SK-N-SH (cell line): ENCODE measurements at regions not wholly inside any gene's neighbourhood (a gene's known extent, or its start where the extent isn't known, plus 50 kb on each side); places are given as distances from the start of the nearest gene placed in this dataset.

Experiments
- CTCF ChIA-PET: fragments of 300-600, 350-600 bp; formaldehyde crosslinking; extraction: SDS; loops from one replicate; lab custom pipeline; 2021; lab: Yijun Ruan, JAX
- POLR2A ChIA-PET: fragments of 350-600 bp; sonication (Branson Sonifier 250); formaldehyde crosslinking; extraction: SDS; loops from one replicate; lab custom pipeline; 2020; ENCODE audit warnings: antibody characterized with exemption, inconsistent platforms; lab: Yijun Ruan, JAX
- DNase-seq: peaks from one replicate; pipeline ENCODE4 v3.0.0; 2012
- H2AFZ ChIP-seq: fragments of 200-600 bp; sonication (generic); 2 replicates; pipeline ENCODE4 v1.8.1; 2016; ENCODE audit warnings: antibody characterized with exemption, mild to moderate bottlenecking, low read depth
- H3F3A ChIP-seq: fragments of 200-600 bp; sonication (generic); replicated peaks from 2 replicates; pipeline ENCODE3; 2016; ENCODE audit warnings: antibody characterized with exemption, mild to moderate bottlenecking; ENCODE audit not compliant: insufficient read depth
- H3K27ac ChIP-seq, 2 experiments: fragments of 200-500 bp in 1 of 2; fragments of 200-600 bp in 1 of 2; sonication (Bioruptor generic) in 1 of 2; sonication (generic), shearing (Covaris generic) in 1 of 2; 2 replicates each; pipeline versions ENCODE4 v1.5.1 to v1.6.1; 2014 to 2016; ENCODE audit warnings: low read depth in 2 of 2, inconsistent platforms in 1 of 2, low read length in 1 of 2, mild to moderate bottlenecking in 1 of 2, mixed read lengths in 1 of 2
- H3K27me3 ChIP-seq: fragments of 200-600 bp; sonication (generic), shearing (Covaris generic); 2 replicates; pipeline ENCODE4 v1.6.1; 2016; ENCODE audit warnings: mixed run types; ENCODE audit not compliant: insufficient read depth
- H3K36me3 ChIP-seq, 2 experiments: fragments of 200-500 bp in 1 of 2; fragments of 200-600 bp in 1 of 2; sonication (Bioruptor generic) in 1 of 2; sonication (generic) in 1 of 2; replicated peaks in 1 of 2; 2 replicates each; pipeline versions ENCODE3 to v1.5.1; 2014 to 2016; ENCODE audit warnings: low read length in 1 of 2, mild to moderate bottlenecking in 1 of 2; ENCODE audit not compliant: insufficient read depth in 2 of 2, control insufficient read depth in 1 of 2
- H3K4me1 ChIP-seq, 2 experiments: fragments of 200-500 bp in 1 of 2; fragments of 200-600 bp in 1 of 2; sonication (Bioruptor generic) in 1 of 2; sonication (generic), shearing (Covaris generic) in 1 of 2; 2 replicates each; pipeline versions ENCODE4 v1.5.1 to v1.6.1; 2014 to 2016; ENCODE audit warnings: low read depth in 1 of 2, low read length in 1 of 2, mixed run types in 1 of 2; ENCODE audit not compliant: insufficient read depth in 2 of 2, control insufficient read depth in 1 of 2
- H3K4me2 ChIP-seq: fragments of 200-600 bp; sonication (generic), shearing (Covaris generic); 2 replicates; pipeline ENCODE4 v1.6.1; 2017; ENCODE audit warnings: mixed run types
- H3K4me3 ChIP-seq, 2 experiments: fragments of 200-500 bp in 1 of 2; fragments of 200-600 bp in 1 of 2; sonication (Bioruptor generic) in 1 of 2; sonication (generic), shearing (Covaris generic) in 1 of 2; 2 replicates each; pipeline versions ENCODE4 v1.5.1 to v1.8.1; 2014 to 2016; ENCODE audit warnings: low read depth in 2 of 2, inconsistent platforms in 1 of 2, low read length in 1 of 2, mild to moderate bottlenecking in 1 of 2, mixed read lengths in 1 of 2, moderate library complexity in 1 of 2
- H3K79me2 ChIP-seq: fragments of 200-600 bp; sonication (generic); 2 replicates; pipeline ENCODE4 v1.8.1; 2017; ENCODE audit warnings: mild to moderate bottlenecking; ENCODE audit not compliant: insufficient read depth
- H3K9ac ChIP-seq: fragments of 200-600 bp; sonication (generic); 2 replicates; pipeline ENCODE4 v1.6.1; 2017; ENCODE audit warnings: mixed run types
- H3K9me2 ChIP-seq: fragments of 200-600 bp; sonication (generic); 2 replicates; pipeline ENCODE4 v1.6.1; 2017; ENCODE audit warnings: mixed run types
- H3K9me3 ChIP-seq: fragments of 200-600 bp; sonication (generic); 2 replicates; pipeline ENCODE4 v1.6.1; 2017; ENCODE audit warnings: mixed run types, mild to moderate bottlenecking, moderate library complexity
- H4K20me1 ChIP-seq: fragments of 200-600 bp; sonication (generic); 2 replicates; pipeline ENCODE4 v1.6.1; 2017; ENCODE audit warnings: mild to moderate bottlenecking, mixed run types; ENCODE audit not compliant: insufficient read depth
- CHD2 ChIP-seq: fragments of 150-350 bp; IDR thresholded peaks from 2 replicates; pipeline ENCODE4 v1.6.1; 2018; ENCODE audit warnings: low read length; ENCODE audit not compliant: partially characterized antibody
- ELF1 ChIP-seq: IDR thresholded peaks from 2 replicates; pipeline ENCODE4 v1.4.0; 2012
- EP300 ChIP-seq, 2 experiments: IDR thresholded peaks; 2 replicates each; pipeline versions ENCODE4 v1.4.0 to v1.6.1; 2012; ENCODE audit warnings: borderline replicate concordance in 1 of 2, low read depth in 1 of 2, low read length in 1 of 2
- EZH2phosphoT487 ChIP-seq: fragments of 200-600 bp; sonication (generic); IDR thresholded peaks from 2 replicates; pipeline ENCODE4 v1.6.1; 2017; ENCODE audit warnings: low read depth, mixed run types, mild to moderate bottlenecking, antibody characterized with exemption, moderate library complexity, borderline replicate concordance
- FOSL2 ChIP-seq: IDR thresholded peaks from 2 replicates; pipeline ENCODE4 v1.4.0; 2012; ENCODE audit warnings: low read depth, mild to moderate bottlenecking, moderate library complexity, borderline replicate concordance
- FOXM1 ChIP-seq: IDR thresholded peaks from 2 replicates; pipeline ENCODE4 v1.4.0; 2012; ENCODE audit warnings: low read depth, mild to moderate bottlenecking
- MEF2A ChIP-seq: IDR thresholded peaks from 2 replicates; pipeline ENCODE4 v1.4.0; 2012; ENCODE audit warnings: low read depth, borderline replicate concordance
- NFIC ChIP-seq: IDR thresholded peaks from 2 replicates; pipeline ENCODE4 v1.4.0; 2012; ENCODE audit warnings: borderline replicate concordance
- NRF1 ChIP-seq: IDR thresholded peaks from 2 replicates; pipeline ENCODE4 v1.6.1; 2012; ENCODE audit warnings: low read depth, mild to moderate bottlenecking, low read length
- RAD21 ChIP-seq: IDR thresholded peaks from 2 replicates; pipeline ENCODE4 v1.6.1; 2012; ENCODE audit warnings: mild to moderate bottlenecking, low read length
- RCOR1 ChIP-seq: fragments of 150-350 bp; IDR thresholded peaks from 2 replicates; pipeline ENCODE4 v1.6.1; 2017; ENCODE audit warnings: antibody characterized with exemption, low read length
- RXRA ChIP-seq: IDR thresholded peaks from 2 replicates; pipeline ENCODE4 v1.4.0; 2012; ENCODE audit warnings: low read depth, mild to moderate bottlenecking, borderline replicate concordance
- SIN3A ChIP-seq: IDR thresholded peaks from 2 replicates; pipeline ENCODE4 v1.6.1; 2012; ENCODE audit warnings: low read depth, mild to moderate bottlenecking, low read length, moderate library complexity, borderline replicate concordance
- TAF1 ChIP-seq: IDR thresholded peaks from 2 replicates; pipeline ENCODE4 v1.6.1; 2012; ENCODE audit warnings: low read depth, mild to moderate bottlenecking, low read length, moderate library complexity, borderline replicate concordance
- TEAD4 ChIP-seq: IDR thresholded peaks from 2 replicates; pipeline ENCODE4 v1.4.0; 2012; ENCODE audit warnings: mild to moderate bottlenecking, borderline replicate concordance; ENCODE audit not compliant: insufficient read depth
- WGBS: methylation state at CpG from one replicate; pipeline ENCODE4 v1.1.6; 2017; ENCODE audit warnings: low lambda C conversion rate; 5-methylcytosine and 5-hydroxymethylcytosine counted together
- TF ChIP-seq, protein P1 (sequence below): IDR thresholded peaks from 2 replicates; pipeline ENCODE4 v1.4.0; 2012; ENCODE audit warnings: low read depth, borderline replicate concordance
- TF ChIP-seq, protein P2 (sequence below): IDR thresholded peaks from 2 replicates; pipeline ENCODE4 v1.4.0; 2012; ENCODE audit warnings: low read depth
- TF ChIP-seq, protein P3 (sequence below): IDR thresholded peaks from 2 replicates; pipeline ENCODE4 v1.4.0; 2012; ENCODE audit warnings: low read depth, borderline replicate concordance
- TF ChIP-seq, protein P4 (sequence below): fragments of 150-350 bp; IDR thresholded peaks from 2 replicates; pipeline ENCODE4 v1.6.1; 2016; ENCODE audit warnings: mild to moderate bottlenecking, low read depth, low read length

DNA sequence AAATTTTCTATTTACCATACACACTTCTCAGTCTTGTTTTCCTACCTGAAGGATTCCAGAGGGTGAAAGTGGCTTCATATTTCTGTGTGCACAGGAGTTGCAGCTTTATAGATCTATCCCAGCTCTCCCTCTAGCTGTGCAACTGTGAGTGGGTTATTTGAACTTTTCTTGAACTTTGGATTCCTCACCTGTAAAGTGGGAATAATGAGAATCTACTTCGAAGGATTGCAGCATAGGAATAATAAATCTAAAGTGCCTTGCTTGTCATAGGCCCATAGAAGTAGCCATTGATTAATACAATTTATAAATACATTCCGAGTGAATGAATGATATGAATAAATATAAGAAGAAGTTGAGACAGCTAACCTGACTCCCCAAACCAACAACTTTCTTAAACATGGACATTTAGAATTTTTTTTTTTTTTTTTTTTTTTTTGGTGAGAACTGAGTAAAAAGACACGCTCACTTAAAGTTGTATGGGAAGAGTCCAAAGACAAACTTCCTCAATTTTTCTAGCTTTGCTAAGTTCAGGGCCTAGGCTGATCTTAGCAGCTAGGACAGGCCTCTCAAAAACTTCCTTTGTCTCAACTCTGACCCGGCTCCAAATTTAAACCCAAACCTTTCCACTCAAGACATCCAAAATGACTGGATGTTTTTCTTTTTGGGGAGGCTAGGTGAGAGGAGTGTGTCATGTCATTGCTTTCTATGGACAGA lies 203.3 kb upstream of the FBXO11 start:
- 88% methylated on average over 4 of the region's 4 CpGs for WGBS
- Histone ChIP-seq H3K9me2 (no peaks in the 10 kb centered on the region), H3K36me3 (no peaks in the 10 kb centered on the region), H2AFZ (0 out of 2 replicates have a peak overlapping the region, but pooled peaks have one; percentile 95), H3K9me3 (no peaks in the 10 kb centered on the region), H4K20me1 (no peaks in the 10 kb centered on the region), H3K4me1 (peaks cover 18 to 24% of the 10 kb centered on the region in 2 experiments), H3K9ac (no peak overlapping the region), H3K4me3 (no peak overlapping the region), H3K27ac (no peak overlapping the region), H3K27me3 (no peaks in the 10 kb centered on the region), H3K4me2 (no peak overlapping the region), H3K79me2 (no peaks in the 10 kb centered on the region), H3F3A (peaks cover 12% of the 10 kb centered on the region)
- ChIA-PET CTCF (interaction anchor here (0.7 to 4.1 kb wide), 3 partner anchors 250 to 320 kb away, joined by 3 to 56 read pairs (median 3); no protein-coding TSS in a partner anchor), POLR2A (no interaction called here)
- no peak for DNase-seq
- TF ChIP-seq ELF1 = no peak
- TF ChIP-seq MEF2A = no peak

DNA sequence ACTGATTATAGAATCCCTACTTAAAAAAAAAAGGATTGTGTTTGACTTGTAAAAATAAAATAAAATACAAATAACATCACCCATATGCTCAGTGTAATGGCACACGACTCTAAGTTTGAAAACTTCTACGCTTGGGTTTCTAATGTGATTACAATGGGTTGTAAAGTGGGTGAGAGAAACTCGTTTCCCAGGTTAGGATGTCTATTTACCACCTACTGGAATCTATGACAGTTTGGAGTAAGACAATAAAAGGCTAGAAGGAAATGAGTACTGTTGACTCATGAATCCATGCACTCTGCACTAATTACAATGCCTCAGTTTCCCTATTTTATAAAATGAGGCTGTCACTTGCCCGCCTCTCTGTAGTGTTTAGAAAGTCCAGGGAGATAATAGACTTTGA lies 204.0 kb upstream of the FOXN2 start:
- 77% methylated on average over 4 of the region's 4 CpGs for WGBS

More for the DNA sequence above, 204.0 kb upstream of the FOXN2 start:
- no peak for DNase-seq
- Histone ChIP-seq H2AFZ (peak overlapping the region; percentile 95), H3K9me3 (no peaks in the 10 kb centered on the region), H3K9me2 (no peaks in the 10 kb centered on the region), H4K20me1 (no peaks in the 10 kb centered on the region), H3K36me3 (no peaks in the 10 kb centered on the region), H3K9ac (peak overlapping the region; percentile 79; the same call in 1 of the 2 replicates), H3F3A (peaks cover 12% of the 10 kb centered on the region), H3K27me3 (no peaks in the 10 kb centered on the region), H3K4me3 (no peak overlapping the region), H3K27ac (peak overlapping the region in 1 of 2 experiments; percentile 88; a peak in 3 of 4 replicates), H3K79me2 (no peaks in the 10 kb centered on the region), H3K4me1 (peaks cover 18 to 24% of the 10 kb centered on the region in 2 experiments), H3K4me2 (peak overlapping the region; percentile 91; the same call in 1 of the 2 replicates)
- CTCF ChIA-PET = no interaction called here
- POLR2A ChIA-PET = no interaction called here
- TF ChIP-seq CHD2 (no peak), RXRA (no peak), NRF1 (no peak), NFIC (no peak), TAF1 (no peak), ELF1 (no peak), SIN3A (no peak), FOSL2 (no peak), EZH2phosphoT487 (no peak), EP300 (IDR thresholded peaks at IDR 0.05; ENCODE audit: borderline replicate concordance in 1 of 2, low read depth in 1 of 2, low read length in 1 of 2) (no peak), RCOR1 (no peak), TEAD4 (no peak), RAD21 (no peak), FOXM1 (no peak)
- TF ChIP-seq, protein P1, sequence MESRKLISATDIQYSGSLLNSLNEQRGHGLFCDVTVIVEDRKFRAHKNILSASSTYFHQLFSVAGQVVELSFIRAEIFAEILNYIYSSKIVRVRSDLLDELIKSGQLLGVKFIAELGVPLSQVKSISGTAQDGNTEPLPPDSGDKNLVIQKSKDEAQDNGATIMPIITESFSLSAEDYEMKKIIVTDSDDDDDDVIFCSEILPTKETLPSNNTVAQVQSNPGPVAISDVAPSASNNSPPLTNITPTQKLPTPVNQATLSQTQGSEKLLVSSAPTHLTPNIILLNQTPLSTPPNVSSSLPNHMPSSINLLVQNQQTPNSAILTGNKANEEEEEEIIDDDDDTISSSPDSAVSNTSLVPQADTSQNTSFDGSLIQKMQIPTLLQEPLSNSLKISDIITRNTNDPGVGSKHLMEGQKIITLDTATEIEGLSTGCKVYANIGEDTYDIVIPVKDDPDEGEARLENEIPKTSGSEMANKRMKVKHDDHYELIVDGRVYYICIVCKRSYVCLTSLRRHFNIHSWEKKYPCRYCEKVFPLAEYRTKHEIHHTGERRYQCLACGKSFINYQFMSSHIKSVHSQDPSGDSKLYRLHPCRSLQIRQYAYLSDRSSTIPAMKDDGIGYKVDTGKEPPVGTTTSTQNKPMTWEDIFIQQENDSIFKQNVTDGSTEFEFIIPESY = no peak
- TF ChIP-seq, protein P2, sequence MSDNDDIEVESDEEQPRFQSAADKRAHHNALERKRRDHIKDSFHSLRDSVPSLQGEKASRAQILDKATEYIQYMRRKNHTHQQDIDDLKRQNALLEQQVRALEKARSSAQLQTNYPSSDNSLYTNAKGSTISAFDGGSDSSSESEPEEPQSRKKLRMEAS = no peak
- TF ChIP-seq, protein P3, sequence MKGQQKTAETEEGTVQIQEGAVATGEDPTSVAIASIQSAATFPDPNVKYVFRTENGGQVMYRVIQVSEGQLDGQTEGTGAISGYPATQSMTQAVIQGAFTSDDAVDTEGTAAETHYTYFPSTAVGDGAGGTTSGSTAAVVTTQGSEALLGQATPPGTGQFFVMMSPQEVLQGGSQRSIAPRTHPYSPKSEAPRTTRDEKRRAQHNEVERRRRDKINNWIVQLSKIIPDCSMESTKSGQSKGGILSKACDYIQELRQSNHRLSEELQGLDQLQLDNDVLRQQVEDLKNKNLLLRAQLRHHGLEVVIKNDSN = no peak
- TF ChIP-seq, protein P4, sequence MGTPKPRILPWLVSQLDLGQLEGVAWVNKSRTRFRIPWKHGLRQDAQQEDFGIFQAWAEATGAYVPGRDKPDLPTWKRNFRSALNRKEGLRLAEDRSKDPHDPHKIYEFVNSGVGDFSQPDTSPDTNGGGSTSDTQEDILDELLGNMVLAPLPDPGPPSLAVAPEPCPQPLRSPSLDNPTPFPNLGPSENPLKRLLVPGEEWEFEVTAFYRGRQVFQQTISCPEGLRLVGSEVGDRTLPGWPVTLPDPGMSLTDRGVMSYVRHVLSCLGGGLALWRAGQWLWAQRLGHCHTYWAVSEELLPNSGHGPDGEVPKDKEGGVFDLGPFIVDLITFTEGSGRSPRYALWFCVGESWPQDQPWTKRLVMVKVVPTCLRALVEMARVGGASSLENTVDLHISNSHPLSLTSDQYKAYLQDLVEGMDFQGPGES = no peak
